HL-60 (cell line): ENCODE measurements at regions not wholly inside any gene's neighbourhood (a gene's known extent, or its start where the extent isn't known, plus 50 kb on each side); places are given as distances from the start of the nearest gene placed in this dataset.

Experiments used
- DNase-seq, 2 experiments: peaks; one replicate each; pipeline ENCODE4 v3.0.0-alpha.2; 2010 to 2020; ENCODE audit warnings: low read depth in 1 of 2, low spot score in 1 of 2
- H3K27ac ChIP-seq: fragments of 250-450 bp; sonication (Bioruptor Pico); replicated peaks from 2 replicates; pipeline ENCODE4 v1.5.1; 2020; ENCODE audit warnings: mild to moderate bottlenecking, moderate library complexity
- H3K27me3 ChIP-seq: fragments of 250-450 bp; sonication (Bioruptor Pico); 2 replicates; pipeline ENCODE4 v1.5.1; 2021; ENCODE audit warnings: mild to moderate bottlenecking, moderate library complexity; ENCODE audit not compliant: insufficient read depth, poor library complexity, severe bottlenecking
- H3K4me3 ChIP-seq: replicated peaks from 2 replicates; pipeline ENCODE4 v1.5.1; 2011; ENCODE audit warnings: mild to moderate bottlenecking, control low read depth, low read length; ENCODE audit not compliant: insufficient read depth
- CTCF ChIP-seq: IDR thresholded peaks from one replicate; pipeline ENCODE4 v1.5.1; 2011; ENCODE audit warnings: low read length, control low read depth, inconsistent platforms; ENCODE audit not compliant: insufficient read depth
- GABPA ChIP-seq: IDR thresholded peaks from 2 replicates; pipeline ENCODE4 v1.6.1; 2012; ENCODE audit warnings: low read depth
- POLR2AphosphoS5 ChIP-seq: IDR thresholded peaks from 2 replicates; pipeline ENCODE4 v1.6.1; 2012; ENCODE audit warnings: low read depth
- REST ChIP-seq: IDR thresholded peaks from 2 replicates; pipeline ENCODE4 v1.6.1; 2012; ENCODE audit warnings: low read depth; ENCODE audit not compliant: insufficient replicate concordance
- SPI1 ChIP-seq: IDR thresholded peaks from 2 replicates; pipeline ENCODE4 v1.6.1; 2012; ENCODE audit warnings: low read depth, mild to moderate bottlenecking, borderline replicate concordance

- Histone ChIP-seq H3K27ac (no peak overlapping the region), H3K27me3 (no peaks in the 10 kb centered on the region), H3K4me3 (no peak overlapping the region)
- DNase-seq = no peak
- TF ChIP-seq POLR2AphosphoS5 = no peak
- TF ChIP-seq GABPA = no peak
- TF ChIP-seq REST = no peak
- TF ChIP-seq SPI1 = no peak
- TF ChIP-seq CTCF = no peak
These were observed 161.3 kb downstream of the ZNF608 start for GRCh38 chr5:124584991-124585715.

GRCh38 chr5:124583469-124584350 lies 162.7 kb downstream of the ZNF608 start:
- H3K4me3 ChIP-seq = no peak overlapping the region
- H3K27me3 ChIP-seq = no peaks in the 10 kb centered on the region
- no peak for DNase-seq
- TF ChIP-seq CTCF = no peak
- no peak for TF ChIP-seq SPI1
- no peak for TF ChIP-seq GABPA
- no peak for TF ChIP-seq POLR2AphosphoS5
- TF ChIP-seq REST = no peak
- no peak overlapping the region for H3K27ac ChIP-seq

- H3K27me3 ChIP-seq = no peaks in the 10 kb centered on the region
- H3K27ac ChIP-seq = no peak overlapping the region
- no peak overlapping the region for H3K4me3 ChIP-seq
- DNase-seq = no peak
- TF ChIP-seq REST (no peak), GABPA (no peak), SPI1 (no peak), POLR2AphosphoS5 (no peak), CTCF (no peak)
These were observed 163.9 kb downstream of the ZNF608 start for GRCh38 chr5:124582561-124582840.
